T-helper 2 cell treated with Interferon-gamma antibody and Interleukin-4, amounts not matched to agents 5 μg/mL and 100 μg/mL, for 36 hours (primary cell): ENCODE measurements at regions not wholly inside any gene's neighbourhood (a gene's known extent, or its start where the extent isn't known, plus 50 kb on each side); places are given as distances from the start of the nearest gene placed in this dataset.

Experiments
- DNase-seq: peaks from one replicate; pipeline ENCODE4 v3.0.0; 2021; ENCODE audit warnings: low spot score
- H3K27ac Mint-ChIP-seq: one replicate; pipeline ENCODE4 v1.8.0; 2021; ENCODE audit warnings: mild to moderate bottlenecking, mixed read lengths
- H3K27me3 Mint-ChIP-seq: one replicate; pipeline ENCODE4 v1.8.0; 2021; ENCODE audit warnings: low read depth, mixed read lengths
- H3K36me3 Mint-ChIP-seq: one replicate; pipeline ENCODE4 v1.8.0; 2021; ENCODE audit warnings: low read depth, mixed read lengths
- H3K4me1 Mint-ChIP-seq: one replicate; pipeline ENCODE4 v1.8.0; 2021; ENCODE audit warnings: low read depth, mixed read lengths
- H3K4me3 Mint-ChIP-seq: one replicate; pipeline ENCODE4 v1.8.0; 2022; ENCODE audit warnings: mild to moderate bottlenecking, moderate library complexity, mixed read lengths
- H3K9me3 Mint-ChIP-seq: one replicate; pipeline ENCODE4 v1.8.0; 2021; ENCODE audit warnings: mixed read lengths

DNA sequence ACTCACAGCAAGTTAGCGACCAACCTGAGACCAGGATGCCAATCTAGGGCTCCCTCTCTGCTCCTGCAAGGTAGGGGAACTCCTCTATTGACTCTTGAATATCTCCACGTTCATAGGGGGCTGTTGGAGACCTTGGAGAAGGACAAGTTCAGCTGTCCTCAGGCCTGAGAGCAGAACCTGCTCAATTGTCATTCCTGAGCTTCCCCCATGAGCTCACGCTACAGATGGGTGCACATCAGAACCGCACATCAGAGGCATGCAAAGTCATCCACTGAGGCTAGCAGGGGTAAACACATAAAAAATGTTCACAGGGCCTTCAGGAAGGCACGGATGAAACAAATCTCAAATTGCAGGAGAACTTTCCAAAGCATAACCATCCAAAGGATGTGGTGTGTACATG, 168.8 kb upstream of the ZNF507 start:
- H3K4me3 Mint-ChIP-seq = no peak overlapping the region
- no peak overlapping the region for H3K27ac Mint-ChIP-seq
- H3K27me3 Mint-ChIP-seq = no peaks in the 10 kb centered on the region
- DNase-seq = no peak
- no peaks in the 10 kb centered on the region for H3K36me3 Mint-ChIP-seq
- peaks cover 5% of the 10 kb centered on the region for H3K9me3 Mint-ChIP-seq
- H3K4me1 Mint-ChIP-seq = no peaks in the 10 kb centered on the region

- no peaks in the 10 kb centered on the region for H3K4me1 Mint-ChIP-seq
- H3K4me3 Mint-ChIP-seq = no peak overlapping the region
- H3K9me3 Mint-ChIP-seq = peaks cover 5% of the 10 kb centered on the region
- H3K27me3 Mint-ChIP-seq = no peaks in the 10 kb centered on the region
- H3K27ac Mint-ChIP-seq = no peak overlapping the region
- no peak for DNase-seq
- H3K36me3 Mint-ChIP-seq = no peaks in the 10 kb centered on the region
Observed at GRCh38 chr19:32177686-32178085, 167.7 kb upstream of the ZNF507 start.

DNA sequence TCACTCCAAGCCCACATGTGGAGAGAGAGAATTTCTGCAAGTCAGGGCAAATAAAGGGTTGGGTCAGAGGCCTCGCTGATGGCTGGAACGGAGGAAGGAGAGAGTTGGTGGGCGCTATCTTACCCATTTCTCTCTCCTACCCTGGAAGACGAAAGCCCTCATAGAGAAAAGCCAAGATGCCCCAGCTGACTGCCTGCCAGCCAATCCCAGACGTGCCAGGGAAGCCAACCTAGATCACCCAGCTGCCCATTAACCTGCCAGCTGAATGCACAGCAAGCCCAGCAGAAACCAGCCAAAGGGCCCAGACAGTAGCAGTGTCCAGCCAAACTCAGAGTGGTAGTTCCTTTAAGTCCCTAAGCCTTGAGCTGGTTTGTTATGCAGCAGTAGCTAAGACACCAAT, 167.0 kb upstream of the ZNF507 start:
- Mint-ChIP-seq H3K27me3 (no peaks in the 10 kb centered on the region), H3K36me3 (no peaks in the 10 kb centered on the region), H3K27ac (no peak overlapping the region), H3K4me3 (no peak overlapping the region), H3K9me3 (peaks cover 5% of the 10 kb centered on the region), H3K4me1 (no peaks in the 10 kb centered on the region)
- no peak for DNase-seq

GRCh38 chr19:32178956-32179355, 166.5 kb upstream of the ZNF507 start:
- Mint-ChIP-seq H3K27ac (no peak overlapping the region), H3K36me3 (no peaks in the 10 kb centered on the region), H3K4me3 (no peak overlapping the region), H3K9me3 (peaks cover 5% of the 10 kb centered on the region), H3K4me1 (no peaks in the 10 kb centered on the region), H3K27me3 (no peaks in the 10 kb centered on the region)
- DNase-seq = no peak

- Mint-ChIP-seq H3K4me1 (no peaks in the 10 kb centered on the region), H3K36me3 (no peaks in the 10 kb centered on the region), H3K4me3 (no peak overlapping the region), H3K27me3 (no peaks in the 10 kb centered on the region), H3K9me3 (no peaks in the 10 kb centered on the region), H3K27ac (no peak overlapping the region)
- DNase-seq = no peak
Observed at GRCh38 chr19:32181216-32181920, 164.0 kb upstream of the ZNF507 start.

GRCh38 chr19:32186542-32187330, 158.7 kb upstream of the ZNF507 start:
- Mint-ChIP-seq H3K27me3 (no peaks in the 10 kb centered on the region), H3K4me3 (no peak overlapping the region), H3K36me3 (no peaks in the 10 kb centered on the region), H3K27ac (no peak overlapping the region), H3K9me3 (no peaks in the 10 kb centered on the region), H3K4me1 (no peaks in the 10 kb centered on the region)
- DNase-seq = no peak

DNA sequence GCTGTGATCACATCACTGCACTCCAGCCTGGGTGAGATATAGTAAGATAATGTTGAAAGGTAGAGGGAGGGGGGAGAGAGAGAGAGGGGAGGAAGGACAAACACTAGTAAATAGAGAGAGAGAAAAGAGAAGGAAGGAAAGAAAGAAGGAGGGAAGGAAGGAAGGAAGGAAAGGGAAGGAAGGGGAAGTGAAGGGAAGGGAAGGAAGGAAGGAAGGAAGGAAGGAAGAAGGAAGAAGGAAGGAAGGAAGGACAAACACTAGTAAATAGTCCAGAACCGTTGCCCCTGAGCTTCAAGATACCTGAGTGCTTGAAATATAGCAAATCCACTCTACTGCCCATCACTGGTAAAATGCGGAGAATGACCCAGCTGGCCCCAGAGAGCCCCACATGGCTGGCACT, 156.5 kb upstream of the ZNF507 start:
- Mint-ChIP-seq H3K9me3 (no peaks in the 10 kb centered on the region), H3K27ac (no peak overlapping the region), H3K4me3 (no peak overlapping the region), H3K27me3 (no peaks in the 10 kb centered on the region), H3K36me3 (no peaks in the 10 kb centered on the region), H3K4me1 (no peaks in the 10 kb centered on the region)
- no peak for DNase-seq

DNA sequence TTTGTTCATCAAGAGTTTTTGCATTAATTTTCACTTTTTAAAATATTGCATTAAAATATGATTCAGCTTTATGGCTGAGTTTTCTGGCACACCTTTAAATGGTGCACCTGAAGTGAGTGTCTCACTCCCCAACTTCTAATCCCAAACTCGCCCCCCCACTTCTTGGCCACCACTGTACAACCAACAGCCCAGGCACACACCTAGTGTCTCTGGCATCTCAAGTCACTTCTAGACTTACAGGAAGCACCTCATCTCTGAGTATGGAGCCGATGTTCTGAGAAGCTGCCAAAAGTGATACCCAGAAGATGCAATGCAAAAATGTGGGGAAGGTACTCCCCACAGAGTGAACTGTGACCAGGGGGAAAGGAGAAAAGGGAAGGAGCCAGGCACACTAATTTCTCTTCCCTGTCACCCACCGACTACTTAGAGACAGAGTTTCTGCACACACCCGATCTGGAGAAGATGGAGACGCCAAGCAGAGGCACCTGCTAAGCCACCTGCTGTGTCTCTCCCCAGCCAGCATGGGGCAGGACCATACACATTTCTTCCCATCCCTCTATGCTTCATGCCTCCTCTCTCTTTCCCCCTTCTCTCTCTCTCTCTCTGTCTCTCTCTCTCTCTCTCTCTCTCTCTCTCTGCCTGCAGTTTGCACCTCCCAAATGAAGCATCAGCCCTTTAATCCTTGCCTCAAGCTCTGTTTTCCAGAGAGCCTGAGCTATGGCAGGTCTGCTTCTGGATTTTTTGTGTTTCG, 155.3 kb upstream of the ZNF507 start:
- no peaks in the 10 kb centered on the region for H3K9me3 Mint-ChIP-seq
- H3K4me1 Mint-ChIP-seq = no peaks in the 10 kb centered on the region
- no peaks in the 10 kb centered on the region for H3K36me3 Mint-ChIP-seq
- H3K27ac Mint-ChIP-seq = no peak overlapping the region
- H3K4me3 Mint-ChIP-seq = no peak overlapping the region
- H3K27me3 Mint-ChIP-seq = no peaks in the 10 kb centered on the region
- no peak for DNase-seq

GRCh38 chr19:32191921-32192320, 153.5 kb upstream of the ZNF507 start:
- Mint-ChIP-seq H3K36me3 (no peaks in the 10 kb centered on the region), H3K27me3 (no peaks in the 10 kb centered on the region), H3K4me3 (no peak overlapping the region), H3K27ac (no peak overlapping the region), H3K9me3 (no peaks in the 10 kb centered on the region), H3K4me1 (no peaks in the 10 kb centered on the region)
- DNase-seq = no peak

GRCh38 chr19:32195706-32196610, 149.5 kb upstream of the ZNF507 start:
- Mint-ChIP-seq H3K27ac (no peak overlapping the region), H3K4me1 (peaks cover under 1% of the 10 kb centered on the region), H3K9me3 (no peaks in the 10 kb centered on the region), H3K27me3 (no peaks in the 10 kb centered on the region), H3K4me3 (no peak overlapping the region), H3K36me3 (no peaks in the 10 kb centered on the region)
- no peak for DNase-seq

- Mint-ChIP-seq H3K4me1 (peaks cover 4% of the 10 kb centered on the region), H3K36me3 (no peaks in the 10 kb centered on the region), H3K4me3 (no peak overlapping the region), H3K9me3 (no peaks in the 10 kb centered on the region), H3K27me3 (no peaks in the 10 kb centered on the region), H3K27ac (no peak overlapping the region)
- no peak for DNase-seq
Observed at GRCh38 chr19:32196690-32197420, 148.6 kb upstream of the ZNF507 start.

GRCh38 chr19:32197896-32198882, 147.2 kb upstream of the ZNF507 start:
- H3K27ac Mint-ChIP-seq = no peak overlapping the region
- H3K4me3 Mint-ChIP-seq = no peak overlapping the region
- H3K4me1 Mint-ChIP-seq = peaks cover 4% of the 10 kb centered on the region
- H3K27me3 Mint-ChIP-seq = no peaks in the 10 kb centered on the region
- no peaks in the 10 kb centered on the region for H3K9me3 Mint-ChIP-seq
- no peaks in the 10 kb centered on the region for H3K36me3 Mint-ChIP-seq
- no peak for DNase-seq
